MM.1S (cell line): ENCODE measurements at regions not wholly inside any gene's neighbourhood (a gene's known extent, or its start where the extent isn't known, plus 50 kb on each side); places are given as distances from the start of the nearest gene placed in this dataset.

Experiments used
- DNase-seq: peaks from one replicate; pipeline ENCODE4 v3.0.0-alpha.2; 2015
- H2AFZ ChIP-seq: fragments of 300-600 bp; sonication (generic); 2 replicates; pipeline ENCODE4 v1.6.0; 2016; ENCODE audit warnings: antibody characterized with exemption, low read length
- H3F3A ChIP-seq: fragments of 300-600 bp; sonication (generic); 2 replicates; pipeline ENCODE4 v1.6.1; 2016; ENCODE audit warnings: mild to moderate bottlenecking, antibody characterized with exemption, low read length, moderate library complexity, mixed read lengths; ENCODE audit not compliant: insufficient read depth
- H3K27ac ChIP-seq: fragments of 300-600 bp; sonication (generic); 2 replicates; pipeline ENCODE4 v1.5.1; 2016; ENCODE audit warnings: mild to moderate bottlenecking, low read length
- H3K27me3 ChIP-seq: fragments of 300-600 bp; sonication (generic); replicated peaks from 2 replicates; pipeline ENCODE4 v1.6.0; 2016; ENCODE audit warnings: low read length; ENCODE audit not compliant: insufficient read depth
- H3K36me3 ChIP-seq: fragments of 300-600 bp; sonication (generic); replicated peaks from 2 replicates; pipeline ENCODE4 v1.6.1; 2016; ENCODE audit warnings: mild to moderate bottlenecking, low read length, mixed read lengths; ENCODE audit not compliant: insufficient read depth
- H3K4me1 ChIP-seq: fragments of 300-600 bp; sonication (generic); 2 replicates; pipeline ENCODE4 v1.6.1; 2016; ENCODE audit warnings: low read length, mixed read lengths
- H3K4me2 ChIP-seq: fragments of 300-600 bp; sonication (generic); 2 replicates; pipeline ENCODE4 v1.6.0; 2016; ENCODE audit warnings: low read depth, low read length
- H3K4me3 ChIP-seq: fragments of 300-600 bp; sonication (generic); 2 replicates; pipeline ENCODE4 v1.5.1; 2016; ENCODE audit warnings: low read length, mixed read lengths
- H3K79me2 ChIP-seq: fragments of 300-600 bp; sonication (generic); 2 replicates; pipeline ENCODE4 v1.6.1; 2016; ENCODE audit warnings: mixed run types, low read length, mixed read lengths
- H3K9ac ChIP-seq: fragments of 300-600 bp; sonication (generic); 2 replicates; pipeline ENCODE4 v1.6.1; 2016; ENCODE audit warnings: low read length, mixed read lengths
- H3K9me2 ChIP-seq: fragments of 300-600 bp; sonication (generic); replicated peaks from 2 replicates; pipeline ENCODE4 v1.6.1; 2016; ENCODE audit warnings: mild to moderate bottlenecking, low read length, mixed read lengths; ENCODE audit not compliant: insufficient read depth
- H3K9me3 ChIP-seq: fragments of 300-600 bp; sonication (generic); replicated peaks from 2 replicates; pipeline ENCODE4 v1.6.1; 2016; ENCODE audit warnings: mild to moderate bottlenecking, low read length, mixed read lengths; ENCODE audit not compliant: insufficient read depth
- H4K20me1 ChIP-seq: fragments of 300-600 bp; sonication (generic); 2 replicates; pipeline ENCODE4 v1.6.1; 2016; ENCODE audit warnings: mild to moderate bottlenecking, low read length, moderate library complexity, mixed read lengths; ENCODE audit not compliant: insufficient read depth
- EZH2 ChIP-seq: fragments of 300-600 bp; sonication (generic); optimal IDR thresholded peaks from 2 replicates; pipeline ENCODE3; 2017; ENCODE audit warnings: low read depth, mild to moderate bottlenecking, antibody characterized with exemption, low read length, mixed read lengths
- EZH2phosphoT487 ChIP-seq: fragments of 300-600 bp; sonication (generic); IDR thresholded peaks from 2 replicates; pipeline ENCODE4 v1.6.1; 2018; ENCODE audit warnings: antibody characterized with exemption, low read length
- TF ChIP-seq, protein P1 (sequence below): fragments of 300-600 bp; sonication (generic); IDR thresholded peaks from 2 replicates; pipeline ENCODE4 v1.5.1; 2016; ENCODE audit warnings: antibody characterized with exemption, low read length, mixed read lengths

DNA sequence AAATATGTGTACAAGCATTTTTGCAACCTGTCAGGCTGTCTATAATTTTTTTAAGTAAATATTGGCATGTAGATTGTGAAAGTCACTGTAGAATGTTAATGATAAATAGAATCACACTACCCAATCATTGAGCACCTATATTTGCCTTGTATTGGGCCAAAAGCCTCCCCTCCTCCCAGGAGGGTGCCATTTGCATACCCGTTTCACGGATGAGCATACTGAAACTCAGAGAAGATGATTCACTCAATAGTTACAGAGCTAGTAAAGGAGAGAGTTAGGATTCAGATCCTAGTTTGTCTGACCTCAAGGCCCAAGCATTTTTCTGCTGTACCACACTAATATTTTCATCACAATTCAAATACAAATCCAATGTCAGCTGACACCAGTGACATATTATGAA is 299.7 kb upstream of the CDH11 start:
- H3K9me3 ChIP-seq, result no peaks in the 10 kb centered on the region
- DNase-seq, result no peak
- no peaks in the 10 kb centered on the region for H3K79me2 ChIP-seq
- no peaks in the 10 kb centered on the region for H3K36me3 ChIP-seq
- H3K9ac ChIP-seq, result no peak overlapping the region
- no peak overlapping the region for H3K4me2 ChIP-seq
- no peak for TF ChIP-seq EZH2
- TF ChIP-seq EZH2phosphoT487, result no peak
- TF ChIP-seq, protein P1, sequence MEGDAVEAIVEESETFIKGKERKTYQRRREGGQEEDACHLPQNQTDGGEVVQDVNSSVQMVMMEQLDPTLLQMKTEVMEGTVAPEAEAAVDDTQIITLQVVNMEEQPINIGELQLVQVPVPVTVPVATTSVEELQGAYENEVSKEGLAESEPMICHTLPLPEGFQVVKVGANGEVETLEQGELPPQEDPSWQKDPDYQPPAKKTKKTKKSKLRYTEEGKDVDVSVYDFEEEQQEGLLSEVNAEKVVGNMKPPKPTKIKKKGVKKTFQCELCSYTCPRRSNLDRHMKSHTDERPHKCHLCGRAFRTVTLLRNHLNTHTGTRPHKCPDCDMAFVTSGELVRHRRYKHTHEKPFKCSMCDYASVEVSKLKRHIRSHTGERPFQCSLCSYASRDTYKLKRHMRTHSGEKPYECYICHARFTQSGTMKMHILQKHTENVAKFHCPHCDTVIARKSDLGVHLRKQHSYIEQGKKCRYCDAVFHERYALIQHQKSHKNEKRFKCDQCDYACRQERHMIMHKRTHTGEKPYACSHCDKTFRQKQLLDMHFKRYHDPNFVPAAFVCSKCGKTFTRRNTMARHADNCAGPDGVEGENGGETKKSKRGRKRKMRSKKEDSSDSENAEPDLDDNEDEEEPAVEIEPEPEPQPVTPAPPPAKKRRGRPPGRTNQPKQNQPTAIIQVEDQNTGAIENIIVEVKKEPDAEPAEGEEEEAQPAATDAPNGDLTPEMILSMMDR, result no peak
- H4K20me1 ChIP-seq, result no peaks in the 10 kb centered on the region
- no peak overlapping the region for H3K27ac ChIP-seq
- no peaks in the 10 kb centered on the region for H3F3A ChIP-seq
- no peaks in the 10 kb centered on the region for H3K27me3 ChIP-seq
- no peaks in the 10 kb centered on the region for H3K9me2 ChIP-seq
- H3K4me3 ChIP-seq, result no peak overlapping the region
- H3K4me1 ChIP-seq, result no peaks in the 10 kb centered on the region
- no peak overlapping the region for H2AFZ ChIP-seq

DNA sequence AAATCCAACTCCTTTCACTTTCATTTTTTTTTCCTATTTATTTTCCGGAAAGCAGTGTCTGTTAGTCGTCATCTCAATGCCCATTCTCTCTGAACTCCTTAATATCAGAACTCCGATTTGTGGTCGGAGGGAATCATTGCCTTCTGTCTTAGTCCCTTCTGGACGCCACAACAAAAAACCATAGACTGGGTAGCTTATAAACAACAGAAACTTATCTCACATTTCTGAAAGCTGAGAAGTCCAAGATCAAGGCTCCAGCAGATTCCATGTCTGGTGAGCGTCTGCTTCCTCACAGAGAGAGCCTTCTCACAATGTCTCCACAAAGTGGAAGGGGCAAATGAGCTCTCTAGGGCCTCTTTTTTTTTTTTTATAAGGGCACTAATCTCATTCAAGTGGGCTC is 296.6 kb upstream of the CDH11 start:
- no peaks in the 10 kb centered on the region; the same call in 1 of the 2 replicates for H3F3A ChIP-seq
- H3K36me3 ChIP-seq, result no peaks in the 10 kb centered on the region
- TF ChIP-seq EZH2phosphoT487 (no peak), EZH2 (no peak)
- TF ChIP-seq, protein P1, result no peak
- no peak for DNase-seq
- no peaks in the 10 kb centered on the region for H3K27me3 ChIP-seq
- no peak overlapping the region for H2AFZ ChIP-seq
- H3K4me1 ChIP-seq, result peaks cover 6% of the 10 kb centered on the region
- H3K27ac ChIP-seq, result no peak overlapping the region
- H3K9me2 ChIP-seq, result no peaks in the 10 kb centered on the region
- H4K20me1 ChIP-seq, result no peaks in the 10 kb centered on the region
- H3K4me3 ChIP-seq, result no peak overlapping the region
- no peak overlapping the region for H3K4me2 ChIP-seq
- no peaks in the 10 kb centered on the region for H3K9me3 ChIP-seq
- H3K79me2 ChIP-seq, result no peaks in the 10 kb centered on the region
- H3K9ac ChIP-seq, result no peak overlapping the region

DNA sequence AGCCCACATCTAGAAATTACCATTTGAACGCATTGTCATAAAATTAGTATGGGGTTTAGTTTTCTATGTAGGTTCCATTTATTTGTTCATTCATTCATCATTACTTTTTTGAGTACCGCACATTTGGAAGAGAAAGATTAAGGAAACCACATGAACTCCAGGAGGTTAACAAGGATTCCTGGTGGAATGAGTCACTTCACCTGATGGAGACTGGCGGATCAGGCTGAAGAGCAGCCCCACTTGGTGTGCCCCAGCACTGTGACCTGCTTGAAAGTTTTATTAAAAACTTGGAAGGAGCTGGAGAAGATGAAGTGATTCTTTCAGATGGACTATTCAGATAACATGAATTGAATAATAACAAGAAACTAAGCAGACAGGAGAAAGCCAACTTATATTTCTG is 293.6 kb upstream of the CDH11 start:
- H4K20me1 ChIP-seq, result no peaks in the 10 kb centered on the region
- H3K4me1 ChIP-seq, result peaks cover 6% of the 10 kb centered on the region
- H3K36me3 ChIP-seq, result no peaks in the 10 kb centered on the region
- H3K27me3 ChIP-seq, result no peaks in the 10 kb centered on the region
- H3K9ac ChIP-seq, result no peak overlapping the region
- no peaks in the 10 kb centered on the region for H3K79me2 ChIP-seq
- DNase-seq, result no peak
- no peaks in the 10 kb centered on the region for H3K9me3 ChIP-seq
- H3K27ac ChIP-seq, result no peak overlapping the region
- TF ChIP-seq, protein P1, result no peak
- no peak for TF ChIP-seq EZH2
- no peak for TF ChIP-seq EZH2phosphoT487
- H3K9me2 ChIP-seq, result no peaks in the 10 kb centered on the region
- no peak overlapping the region for H2AFZ ChIP-seq
- H3K4me3 ChIP-seq, result no peak overlapping the region
- H3F3A ChIP-seq, result no peaks in the 10 kb centered on the region; the same call in 1 of the 2 replicates
- no peak overlapping the region for H3K4me2 ChIP-seq
